ENCODE measurements at regions not wholly inside any gene's neighbourhood (a gene's known extent, or its start where the extent isn't known, plus 50 kb on each side); places are given as distances from the start of the nearest gene placed in this dataset.

DNA sequence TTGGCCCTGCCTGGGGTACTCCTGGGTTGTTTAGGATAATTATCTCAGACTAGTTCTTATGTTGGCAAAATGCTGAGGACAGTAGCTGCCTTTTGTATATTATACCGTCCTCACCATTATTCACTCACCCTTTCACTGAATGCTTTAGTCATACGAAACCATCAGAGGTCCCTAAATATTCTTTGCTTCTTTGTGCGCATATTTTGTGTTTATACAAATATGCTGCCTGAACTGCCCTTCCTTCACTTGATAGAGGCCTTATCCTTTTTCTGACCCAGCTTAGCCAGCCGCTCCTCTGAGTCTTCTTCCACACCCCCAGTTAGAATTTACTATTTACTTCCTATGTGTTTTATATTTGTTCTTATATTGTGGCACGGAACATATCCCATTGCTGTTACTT is 70.2 kb upstream of the OSBPL3 start:
- TF ChIP-seq, protein P1, sequence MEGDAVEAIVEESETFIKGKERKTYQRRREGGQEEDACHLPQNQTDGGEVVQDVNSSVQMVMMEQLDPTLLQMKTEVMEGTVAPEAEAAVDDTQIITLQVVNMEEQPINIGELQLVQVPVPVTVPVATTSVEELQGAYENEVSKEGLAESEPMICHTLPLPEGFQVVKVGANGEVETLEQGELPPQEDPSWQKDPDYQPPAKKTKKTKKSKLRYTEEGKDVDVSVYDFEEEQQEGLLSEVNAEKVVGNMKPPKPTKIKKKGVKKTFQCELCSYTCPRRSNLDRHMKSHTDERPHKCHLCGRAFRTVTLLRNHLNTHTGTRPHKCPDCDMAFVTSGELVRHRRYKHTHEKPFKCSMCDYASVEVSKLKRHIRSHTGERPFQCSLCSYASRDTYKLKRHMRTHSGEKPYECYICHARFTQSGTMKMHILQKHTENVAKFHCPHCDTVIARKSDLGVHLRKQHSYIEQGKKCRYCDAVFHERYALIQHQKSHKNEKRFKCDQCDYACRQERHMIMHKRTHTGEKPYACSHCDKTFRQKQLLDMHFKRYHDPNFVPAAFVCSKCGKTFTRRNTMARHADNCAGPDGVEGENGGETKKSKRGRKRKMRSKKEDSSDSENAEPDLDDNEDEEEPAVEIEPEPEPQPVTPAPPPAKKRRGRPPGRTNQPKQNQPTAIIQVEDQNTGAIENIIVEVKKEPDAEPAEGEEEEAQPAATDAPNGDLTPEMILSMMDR (conservative IDR thresholded peaks at IDR 0.05; ENCODE audit: low read depth, low read length) = no peak
- TF ChIP-seq EZH2 (IDR thresholded peaks at IDR 0.05; ENCODE audit: low read length, unreplicated experiment) = no peak

All from PC-3 (cell line).